ENCODE measurements at regions not wholly inside any gene's neighbourhood (a gene's known extent, or its start where the extent isn't known, plus 50 kb on each side); places are given as distances from the start of the nearest gene placed in this dataset.

GRCh38 chr10:130763491-130763890, 548.0 kb downstream of the TCERG1L start:
- DNase-seq (no peak), ATAC-seq (no peak)
- H3K4me3 ChIP-seq, result no peak overlapping the region
- H3K4me1 ChIP-seq (ENCODE audit: low read depth), result no peaks in the 10 kb centered on the region
- peaks cover 25% of the 10 kb centered on the region for H3K9me3 ChIP-seq
- no peaks in the 10 kb centered on the region for H3K36me3 ChIP-seq (ENCODE audit: low read depth)
- intact Hi-C loops (cut with DNase I, micrococcal nuclease), result no loop called here
- TF ChIP-seq CTCF (IDR thresholded peaks at IDR 0.05), result no peak

GRCh38 chr10:130764651-130765050, 546.9 kb downstream of the TCERG1L start:
- intact Hi-C loops (cut with DNase I, micrococcal nuclease), result no loop called here
- peak in 1 of 3 donors; percentile 1 for DNase-seq

GRCh38 chr10:130766071-130766470, 545.5 kb downstream of the TCERG1L start:
- H3K4me1 ChIP-seq (ENCODE audit: low read depth), result no peaks in the 10 kb centered on the region
- DNase-seq (peak in 1 of 3 donors; percentile 6), ATAC-seq (no peak)
- intact Hi-C loops (cut with DNase I, micrococcal nuclease), result no loop called here
- no peaks in the 10 kb centered on the region for H3K36me3 ChIP-seq (ENCODE audit: low read depth)
- TF ChIP-seq CTCF (IDR thresholded peaks at IDR 0.05), result no peak
- H3K4me3 ChIP-seq, result no peak overlapping the region
- peaks cover 35% of the 10 kb centered on the region for H3K9me3 ChIP-seq

More at GRCh38 chr10:130764651-130765050, 546.9 kb downstream of the TCERG1L start:
- Histone ChIP-seq H3K4me1 (ENCODE audit: low read depth) (no peaks in the 10 kb centered on the region), H3K4me3 (no peak overlapping the region), H3K36me3 (ENCODE audit: low read depth) (no peaks in the 10 kb centered on the region), H3K9me3 (peaks cover 32% of the 10 kb centered on the region)
- no peak for TF ChIP-seq CTCF (IDR thresholded peaks at IDR 0.05)
- ATAC-seq, result no peak

- no peak for ATAC-seq
- intact Hi-C loops (cut with DNase I, micrococcal nuclease), result no loop called here
Observed at GRCh38 chr10:130767116-130767730, 544.3 kb downstream of the TCERG1L start.

DNA sequence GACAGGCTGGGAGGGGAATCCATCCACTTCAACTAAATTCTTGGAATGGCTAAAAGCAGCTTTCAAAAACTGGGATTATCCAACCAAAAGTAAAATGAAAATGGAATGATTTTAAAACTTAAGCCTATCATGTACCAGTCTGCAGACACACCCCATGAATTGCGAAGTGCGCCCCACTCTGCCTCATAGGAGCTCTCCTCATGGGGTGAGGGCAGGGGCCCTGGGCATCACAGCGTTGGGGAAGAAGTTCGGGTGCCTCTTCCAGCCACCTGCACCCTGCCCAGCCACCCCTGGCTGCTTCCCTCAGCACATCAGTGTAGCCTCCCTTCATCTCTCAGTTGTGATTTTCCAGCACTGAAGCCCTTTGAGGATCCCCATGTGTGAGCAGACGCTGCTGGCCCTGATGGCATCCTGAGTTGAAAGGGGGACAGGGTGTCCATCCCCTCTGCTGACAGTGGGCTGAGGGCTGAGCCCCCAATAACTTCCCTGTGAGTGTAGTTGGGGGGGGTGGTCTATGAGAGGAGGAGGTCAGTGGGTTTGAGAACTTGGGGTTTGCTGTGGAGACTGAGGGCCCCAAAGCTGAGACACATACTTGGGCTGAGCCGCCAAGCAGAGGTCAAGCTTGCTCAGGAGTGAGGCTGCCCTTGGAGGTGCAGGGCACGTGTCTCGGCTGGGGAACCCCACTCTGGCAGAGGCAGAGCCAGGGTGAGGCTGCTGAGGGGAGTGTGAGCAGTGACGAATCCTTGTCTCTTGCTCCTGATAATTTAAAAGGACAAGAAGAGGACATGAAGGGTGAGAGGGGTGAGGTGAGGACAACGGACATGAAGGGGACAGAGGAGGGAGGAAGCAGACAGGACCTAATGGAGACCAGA, 542.1 kb downstream of the TCERG1L start:
- TF ChIP-seq CTCF (IDR thresholded peaks at IDR 0.05), result no peak
- ATAC-seq, result no peak

More at GRCh38 chr10:130767116-130767730, 544.3 kb downstream of the TCERG1L start:
- peak in 1 of 3 donors; percentile 11 for DNase-seq
- no peaks in the 10 kb centered on the region for H3K4me1 ChIP-seq (ENCODE audit: low read depth)
- H3K4me3 ChIP-seq, result no peak overlapping the region
- TF ChIP-seq CTCF (IDR thresholded peaks at IDR 0.05), result no peak
- H3K36me3 ChIP-seq (ENCODE audit: low read depth), result no peaks in the 10 kb centered on the region
- peaks cover 28% of the 10 kb centered on the region for H3K9me3 ChIP-seq

More for the DNA sequence above, 542.1 kb downstream of the TCERG1L start:
- Histone ChIP-seq H3K9me3 (peaks cover 28% of the 10 kb centered on the region), H3K4me1 (ENCODE audit: low read depth) (no peaks in the 10 kb centered on the region), H3K36me3 (ENCODE audit: low read depth) (no peaks in the 10 kb centered on the region), H3K4me3 (no peak overlapping the region)
- intact Hi-C loops (cut with DNase I, micrococcal nuclease), result no loop called here
- peak in 1 of 3 donors; percentile 7 for DNase-seq
